ENCODE measurements at regions not wholly inside any gene's neighbourhood (a gene's known extent, or its start where the extent isn't known, plus 50 kb on each side); places are given as distances from the start of the nearest gene placed in this dataset.

GRCh38 chr1:79188337-79188736, 181.8 kb upstream of the ADGRL4 start:
- Histone ChIP-seq H3K36me3 (ENCODE audit: low read length) (no peaks in the 10 kb centered on the region), H3K27me3 (ENCODE audit: low read length) (no peaks in the 10 kb centered on the region), H3K4me2 (ENCODE audit: low read depth, low read length, poor library complexity, severe bottlenecking) (no peak overlapping the region), H4K20me1 (ENCODE audit: low read depth, low read length) (no peaks in the 10 kb centered on the region), H3K9ac (ENCODE audit: low read length) (no peak overlapping the region), H3F3A (ENCODE audit: insufficient read depth) (no peaks in the 10 kb centered on the region), H3K9me2 (replicated peaks; ENCODE audit: insufficient read depth, low read length) (no peaks in the 10 kb centered on the region), H2AFZ (ENCODE audit: low read depth, low read length, severe bottlenecking) (no peak overlapping the region), H3K9me3 (ENCODE audit: insufficient read depth, low read length) (no peaks in the 10 kb centered on the region), H3K79me2 (ENCODE audit: insufficient read depth, low read length) (no peaks in the 10 kb centered on the region), H3K4me3 (ENCODE audit: insufficient read depth, low read length, poor library complexity, severe bottlenecking) (no peak overlapping the region), H3K27ac (ENCODE audit: low read depth, low read length) (no peak overlapping the region)
- TF ChIP-seq EZH2phosphoT487 (conservative IDR thresholded peaks at IDR 0.05; ENCODE audit: low read length) (no peak), CTCF (IDR thresholded peaks at IDR 0.05; ENCODE audit: insufficient read depth, low read length, poor library complexity, severe bottlenecking) (no peak)

- Histone ChIP-seq H3K27me3 (ENCODE audit: low read length) (no peaks in the 10 kb centered on the region), H2AFZ (ENCODE audit: low read depth, low read length, severe bottlenecking) (no peak overlapping the region), H3K9ac (ENCODE audit: low read length) (no peak overlapping the region), H3K4me3 (ENCODE audit: insufficient read depth, low read length, poor library complexity, severe bottlenecking) (no peak overlapping the region), H3K36me3 (ENCODE audit: low read length) (no peaks in the 10 kb centered on the region), H3K27ac (ENCODE audit: low read depth, low read length) (no peak overlapping the region), H4K20me1 (ENCODE audit: low read depth, low read length) (no peaks in the 10 kb centered on the region), H3K79me2 (ENCODE audit: insufficient read depth, low read length) (no peaks in the 10 kb centered on the region), H3K4me2 (ENCODE audit: low read depth, low read length, poor library complexity, severe bottlenecking) (no peak overlapping the region), H3K9me2 (replicated peaks; ENCODE audit: insufficient read depth, low read length) (no peaks in the 10 kb centered on the region), H3F3A (ENCODE audit: insufficient read depth) (no peaks in the 10 kb centered on the region), H3K9me3 (ENCODE audit: insufficient read depth, low read length) (no peaks in the 10 kb centered on the region)
- TF ChIP-seq CTCF (IDR thresholded peaks at IDR 0.05; ENCODE audit: insufficient read depth, low read length, poor library complexity, severe bottlenecking) (no peak), EZH2phosphoT487 (conservative IDR thresholded peaks at IDR 0.05; ENCODE audit: low read length) (no peak)
Observed at GRCh38 chr1:79186260-79186659, 179.7 kb upstream of the ADGRL4 start.

GRCh38 chr1:79177844-79178243, 171.3 kb upstream of the ADGRL4 start:
- Histone ChIP-seq H3K27ac (ENCODE audit: low read depth, low read length) (no peak overlapping the region), H4K20me1 (ENCODE audit: low read depth, low read length) (no peaks in the 10 kb centered on the region), H3F3A (ENCODE audit: insufficient read depth) (no peaks in the 10 kb centered on the region), H3K36me3 (ENCODE audit: low read length) (no peaks in the 10 kb centered on the region), H3K4me3 (ENCODE audit: insufficient read depth, low read length, poor library complexity, severe bottlenecking) (no peak overlapping the region), H3K79me2 (ENCODE audit: insufficient read depth, low read length) (no peaks in the 10 kb centered on the region), H3K9ac (ENCODE audit: low read length) (no peak overlapping the region), H3K4me2 (ENCODE audit: low read depth, low read length, poor library complexity, severe bottlenecking) (no peak overlapping the region), H2AFZ (ENCODE audit: low read depth, low read length, severe bottlenecking) (no peak overlapping the region), H3K27me3 (ENCODE audit: low read length) (no peaks in the 10 kb centered on the region; the same call in 1 of the 2 replicates), H3K9me2 (replicated peaks; ENCODE audit: insufficient read depth, low read length) (no peaks in the 10 kb centered on the region), H3K9me3 (ENCODE audit: insufficient read depth, low read length) (no peaks in the 10 kb centered on the region)
- TF ChIP-seq CTCF (IDR thresholded peaks at IDR 0.05; ENCODE audit: insufficient read depth, low read length, poor library complexity, severe bottlenecking) (no peak), EZH2phosphoT487 (conservative IDR thresholded peaks at IDR 0.05; ENCODE audit: low read length) (no peak)

All from SU-DHL-6 (cell line).